ENCODE measurements at regions not wholly inside any gene's neighbourhood (a gene's known extent, or its start where the extent isn't known, plus 50 kb on each side); places are given as distances from the start of the nearest gene placed in this dataset.

GRCh38 chr3:20424086-20424485 lies 238.1 kb upstream of the SGO1 start:
- TF ChIP-seq CTCF (IDR thresholded peaks at IDR 0.05) (no peak), POLR2A (IDR thresholded peaks at IDR 0.05) (no peak)
